ENCODE measurements at regions not wholly inside any gene's neighbourhood (a gene's known extent, or its start where the extent isn't known, plus 50 kb on each side); places are given as distances from the start of the nearest gene placed in this dataset.

DNA sequence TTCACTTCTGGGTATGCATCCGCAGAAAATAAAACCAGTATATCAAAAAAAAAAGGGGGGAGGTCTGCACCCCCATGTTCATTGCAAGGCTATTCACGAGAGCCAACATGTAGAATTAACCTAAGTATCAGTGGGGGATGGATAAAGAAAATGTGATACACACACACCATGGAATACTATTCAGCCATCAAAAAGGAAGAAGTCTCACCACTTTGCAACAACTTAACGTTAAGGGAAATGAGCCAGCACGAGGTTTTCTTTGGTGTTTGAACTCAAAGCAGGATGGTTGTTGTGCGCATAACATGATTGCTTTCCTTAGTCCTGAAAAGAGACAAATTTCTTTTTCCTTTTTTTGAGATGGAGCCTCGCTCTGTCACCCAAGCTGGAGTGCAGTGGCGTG, 222.7 kb downstream of the SHOX start:
- CTCF ChIA-PET = no interaction called here
- BruUV-seq (replicated peaks) = no TSS peak

DNA sequence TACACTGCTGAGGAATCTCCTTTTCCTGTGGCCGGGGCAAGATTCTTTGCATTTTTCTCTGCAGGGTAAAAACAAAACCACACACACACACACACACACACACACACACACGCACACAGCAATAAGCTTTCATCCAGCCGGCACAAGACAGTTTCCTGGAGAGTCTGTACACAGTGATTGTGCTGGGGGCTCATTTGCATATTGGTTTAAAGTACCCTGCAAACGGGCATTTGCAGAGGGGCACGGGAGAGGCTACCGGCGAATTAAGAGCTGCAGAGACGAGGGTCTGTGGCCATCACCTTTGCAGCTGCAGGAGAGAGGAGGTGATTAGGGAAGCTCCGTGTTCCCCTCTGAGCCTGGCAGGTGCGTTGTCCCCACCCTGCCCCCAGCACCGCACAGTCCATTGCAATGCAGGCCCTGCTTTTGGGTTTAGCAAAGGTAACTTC, 219.9 kb downstream of the SHOX start:
- H3K4me1 Mint-ChIP-seq (ENCODE audit: insufficient read depth, unreplicated experiment) = peaks cover 6% of the 10 kb centered on the region
- intact Hi-C loops (cut with micrococcal nuclease) = no loop called here
- no peak overlapping the region for H3K27ac Mint-ChIP-seq (ENCODE audit: low read depth, unreplicated experiment)
- H3K4me3 Mint-ChIP-seq (ENCODE audit: unreplicated experiment) = no peak overlapping the region
- TF ChIP-seq, protein P1, sequence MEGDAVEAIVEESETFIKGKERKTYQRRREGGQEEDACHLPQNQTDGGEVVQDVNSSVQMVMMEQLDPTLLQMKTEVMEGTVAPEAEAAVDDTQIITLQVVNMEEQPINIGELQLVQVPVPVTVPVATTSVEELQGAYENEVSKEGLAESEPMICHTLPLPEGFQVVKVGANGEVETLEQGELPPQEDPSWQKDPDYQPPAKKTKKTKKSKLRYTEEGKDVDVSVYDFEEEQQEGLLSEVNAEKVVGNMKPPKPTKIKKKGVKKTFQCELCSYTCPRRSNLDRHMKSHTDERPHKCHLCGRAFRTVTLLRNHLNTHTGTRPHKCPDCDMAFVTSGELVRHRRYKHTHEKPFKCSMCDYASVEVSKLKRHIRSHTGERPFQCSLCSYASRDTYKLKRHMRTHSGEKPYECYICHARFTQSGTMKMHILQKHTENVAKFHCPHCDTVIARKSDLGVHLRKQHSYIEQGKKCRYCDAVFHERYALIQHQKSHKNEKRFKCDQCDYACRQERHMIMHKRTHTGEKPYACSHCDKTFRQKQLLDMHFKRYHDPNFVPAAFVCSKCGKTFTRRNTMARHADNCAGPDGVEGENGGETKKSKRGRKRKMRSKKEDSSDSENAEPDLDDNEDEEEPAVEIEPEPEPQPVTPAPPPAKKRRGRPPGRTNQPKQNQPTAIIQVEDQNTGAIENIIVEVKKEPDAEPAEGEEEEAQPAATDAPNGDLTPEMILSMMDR (IDR thresholded peaks at IDR 0.05; ENCODE audit: unreplicated experiment) = no peak
- BruUV-seq (replicated peaks) = no TSS peak
- ChIA-PET POLR2A (no interaction called here), CTCF (no interaction called here)
- no peak for DNase-seq (ENCODE audit: unreplicated experiment)
- peaks cover 18% of the 10 kb centered on the region for H3K9me3 Mint-ChIP-seq (ENCODE audit: unreplicated experiment)
- H3K36me3 Mint-ChIP-seq (ENCODE audit: insufficient read depth, unreplicated experiment) = no peaks in the 10 kb centered on the region
- no peaks in the 10 kb centered on the region for H3K27me3 Mint-ChIP-seq (ENCODE audit: insufficient read depth, unreplicated experiment)

More for the DNA sequence above, 222.7 kb downstream of the SHOX start:
- Mint-ChIP-seq H3K27ac (ENCODE audit: low read depth, unreplicated experiment) (no peak overlapping the region), H3K27me3 (ENCODE audit: insufficient read depth, unreplicated experiment) (no peaks in the 10 kb centered on the region), H3K4me1 (ENCODE audit: insufficient read depth, unreplicated experiment) (peaks cover 6% of the 10 kb centered on the region), H3K9me3 (ENCODE audit: unreplicated experiment) (peaks cover 21% of the 10 kb centered on the region), H3K4me3 (ENCODE audit: unreplicated experiment) (no peak overlapping the region), H3K36me3 (ENCODE audit: insufficient read depth, unreplicated experiment) (no peaks in the 10 kb centered on the region)
- POLR2A ChIA-PET = no interaction called here
- intact Hi-C loops (cut with micrococcal nuclease) = no loop called here
- TF ChIP-seq, protein P1 (IDR thresholded peaks at IDR 0.05; ENCODE audit: unreplicated experiment) = no peak
- no peak for DNase-seq (ENCODE audit: unreplicated experiment)

DNA sequence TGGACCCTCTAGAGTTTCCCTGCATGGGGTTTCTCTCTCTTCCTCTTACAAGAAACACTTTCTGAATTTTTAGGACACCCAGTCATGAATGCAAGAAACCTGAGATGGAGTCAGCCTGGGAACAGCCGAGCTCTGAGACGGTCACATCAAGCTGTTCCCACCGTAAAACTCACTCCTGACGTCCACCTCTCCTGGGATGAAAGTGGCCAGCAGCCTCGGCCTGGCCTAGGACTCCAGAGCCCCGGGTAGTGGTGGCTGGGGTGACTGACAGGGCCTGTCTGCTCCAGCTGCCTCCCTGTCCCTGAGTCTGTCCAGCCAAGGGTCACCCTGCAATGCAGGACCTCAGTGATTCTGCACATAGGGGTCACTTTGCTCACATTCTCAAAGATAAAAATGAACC, 217.8 kb downstream of the SHOX start:
- no peaks in the 10 kb centered on the region for H3K27me3 Mint-ChIP-seq (ENCODE audit: insufficient read depth, unreplicated experiment)
- TF ChIP-seq, protein P1 (IDR thresholded peaks at IDR 0.05; ENCODE audit: unreplicated experiment) = no peak
- no peak for DNase-seq (ENCODE audit: unreplicated experiment)
- H3K9me3 Mint-ChIP-seq (ENCODE audit: unreplicated experiment) = peaks cover 5% of the 10 kb centered on the region
- no peak overlapping the region for H3K4me3 Mint-ChIP-seq (ENCODE audit: unreplicated experiment)
- no peaks in the 10 kb centered on the region for H3K36me3 Mint-ChIP-seq (ENCODE audit: insufficient read depth, unreplicated experiment)
- intact Hi-C loops (cut with micrococcal nuclease) = no loop called here
- BruUV-seq (replicated peaks) = no TSS peak
- peaks cover 6% of the 10 kb centered on the region for H3K4me1 Mint-ChIP-seq (ENCODE audit: insufficient read depth, unreplicated experiment)
- H3K27ac Mint-ChIP-seq (ENCODE audit: low read depth, unreplicated experiment) = no peak overlapping the region
- ChIA-PET POLR2A (no interaction called here), CTCF (no interaction called here)

DNA sequence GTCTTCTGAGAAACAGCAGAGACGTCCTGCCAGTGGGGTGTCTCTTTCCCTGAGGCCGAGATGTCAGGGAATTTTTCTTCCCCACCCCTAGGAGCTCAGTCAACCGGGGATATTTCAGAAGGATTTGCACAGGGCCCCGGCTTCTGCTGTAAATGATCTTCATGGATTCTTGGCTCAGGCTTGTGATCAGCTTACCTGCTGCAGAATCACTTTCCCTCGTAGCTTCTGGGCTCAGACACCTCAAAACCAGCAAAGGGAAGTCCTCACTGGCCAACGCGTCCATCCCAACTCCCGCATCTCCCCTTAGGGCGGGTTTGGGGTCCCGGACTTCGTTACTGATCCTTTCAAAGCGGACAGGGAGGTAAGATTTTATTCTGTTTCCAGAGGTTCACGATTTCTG, 212.7 kb downstream of the SHOX start:
- intact Hi-C loops (cut with micrococcal nuclease) = no loop called here
- H3K9me3 Mint-ChIP-seq (ENCODE audit: unreplicated experiment) = no peaks in the 10 kb centered on the region
- CTCF ChIA-PET = no interaction called here

More for the DNA sequence above, 212.7 kb downstream of the SHOX start:
- no TSS peak for BruUV-seq (replicated peaks)
- Mint-ChIP-seq H3K4me3 (ENCODE audit: unreplicated experiment) (no peak overlapping the region), H3K27me3 (ENCODE audit: insufficient read depth, unreplicated experiment) (no peaks in the 10 kb centered on the region), H3K27ac (ENCODE audit: low read depth, unreplicated experiment) (no peak overlapping the region), H3K36me3 (ENCODE audit: insufficient read depth, unreplicated experiment) (no peaks in the 10 kb centered on the region), H3K4me1 (ENCODE audit: insufficient read depth, unreplicated experiment) (no peaks in the 10 kb centered on the region)
- no peak for DNase-seq (ENCODE audit: unreplicated experiment)
- POLR2A ChIA-PET = no interaction called here
- TF ChIP-seq, protein P1 (IDR thresholded peaks at IDR 0.05; ENCODE audit: unreplicated experiment) = no peak
